Stimulated activated CD8-positive, alpha-beta memory T cell treated with anti-CD3 and anti-CD28 coated beads, Interleukin-15, amount 100 ng/mL, for 1 hour (primary cell): ENCODE measurements at regions not wholly inside any gene's neighbourhood (a gene's known extent, or its start where the extent isn't known, plus 50 kb on each side); places are given as distances from the start of the nearest gene placed in this dataset.
"Not testable (repeated sequence)": the region's sequence is repeated elsewhere in the genome, so short reads cannot be mapped to it uniquely, and the experiment has no call there.

Experiments used
- DNase-seq: peaks from one replicate; pipeline ENCODE4 v3.0.0-alpha.2; 2020; ENCODE audit warnings: low read depth

- no peak for DNase-seq
Measured at GRCh38 chr21:38114717-38115333, 142.0 kb upstream of the KCNJ15 start.

DNA sequence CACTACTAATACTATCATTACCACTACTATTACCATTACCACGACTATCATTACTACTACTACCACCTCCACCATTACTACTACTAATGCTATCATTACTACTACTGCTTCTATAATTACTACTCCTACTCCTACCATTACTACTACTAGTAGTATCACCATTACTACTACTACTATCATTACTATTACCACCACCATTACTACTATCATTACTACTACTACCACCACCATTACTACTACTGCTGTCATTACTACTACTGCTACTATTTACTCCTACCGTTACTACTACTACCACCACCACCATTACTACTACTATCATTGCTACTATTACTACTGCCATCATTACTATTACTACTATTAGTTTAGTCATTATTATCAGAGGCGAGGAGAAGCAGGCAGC lies 140.9 kb upstream of the KCNJ15 start:
- DNase-seq: no peak

DNA sequence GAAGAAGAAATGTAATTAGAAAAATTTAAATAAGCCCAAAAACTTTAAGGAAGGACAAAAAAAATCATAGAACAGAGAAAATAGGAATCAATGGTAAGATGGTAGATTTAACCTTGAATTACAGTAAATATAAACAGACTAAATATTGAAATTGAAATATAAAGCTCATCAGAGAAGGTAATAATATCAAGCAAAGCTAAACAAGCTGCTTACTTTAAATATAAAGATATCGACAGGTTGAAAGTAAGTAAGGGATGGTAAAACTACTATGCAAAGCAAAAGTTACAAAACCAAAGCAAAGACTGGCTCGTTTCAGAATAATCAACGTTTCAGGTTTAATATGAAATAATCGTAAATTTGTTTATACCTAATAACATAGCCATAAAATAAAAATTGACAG lies 137.0 kb upstream of the KCNJ15 start:
- DNase-seq: no peak

- not testable (repeated sequence) for DNase-seq
Measured at GRCh38 chr21:38120679-38120983, 136.2 kb upstream of the KCNJ15 start.

DNA sequence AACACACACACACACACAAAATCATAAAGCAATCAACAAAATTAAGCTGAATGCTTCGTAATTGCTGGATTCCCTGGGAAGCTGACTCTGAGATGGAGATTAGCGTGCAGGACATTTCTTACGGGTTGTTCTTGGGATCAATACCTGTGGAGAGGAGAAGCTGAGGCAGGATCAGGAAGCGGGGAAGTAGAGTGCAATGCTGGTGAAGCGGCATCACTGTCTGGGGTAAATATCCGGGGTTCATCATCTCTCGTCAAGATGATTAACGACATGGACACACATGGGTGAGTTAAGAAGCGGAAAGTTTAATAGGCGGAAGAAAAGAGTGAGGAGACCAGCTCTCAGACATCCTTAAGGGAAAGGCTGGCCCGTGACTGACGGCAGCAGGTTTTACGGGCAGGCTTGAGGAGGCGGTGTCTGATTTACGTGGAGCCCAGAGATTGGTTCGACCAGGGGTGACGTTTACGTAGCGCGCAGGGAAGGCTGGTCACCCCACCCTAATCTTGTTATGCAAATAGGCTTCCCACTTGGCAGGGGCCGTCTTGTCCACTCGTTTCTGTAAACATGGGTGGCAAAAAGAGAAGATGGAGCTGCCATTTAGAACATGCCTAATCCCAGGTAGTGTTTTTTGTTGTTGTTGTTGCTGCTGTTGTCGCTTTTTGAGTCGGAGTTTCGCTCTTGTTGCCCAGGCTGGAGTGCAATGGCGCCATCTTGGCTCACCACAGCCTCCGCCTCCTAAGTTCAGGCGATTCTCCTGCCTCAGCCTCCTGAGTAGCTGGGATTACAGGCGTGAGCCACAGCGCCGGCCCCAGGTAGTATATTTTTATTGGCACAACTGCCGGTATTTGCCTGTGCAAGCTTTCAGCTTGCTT lies 135.6 kb upstream of the KCNJ15 start:
- DNase-seq: no peak

GRCh38 chr21:38121888-38122720 lies 134.7 kb upstream of the KCNJ15 start:
- DNase-seq: no peak

- DNase-seq: no peak
Measured at GRCh38 chr21:38123626-38124025, 133.2 kb upstream of the KCNJ15 start.

GRCh38 chr21:38126666-38127303 lies 130.0 kb upstream of the KCNJ15 start:
- peak; percentile 14 for DNase-seq

GRCh38 chr21:38129711-38130110 lies 127.1 kb upstream of the KCNJ15 start:
- no peak for DNase-seq

- no peak for DNase-seq
Measured at GRCh38 chr21:38133240-38133639, 123.6 kb upstream of the KCNJ15 start.

GRCh38 chr21:38134084-38134873 lies 122.5 kb upstream of the KCNJ15 start:
- no peak for DNase-seq

DNA sequence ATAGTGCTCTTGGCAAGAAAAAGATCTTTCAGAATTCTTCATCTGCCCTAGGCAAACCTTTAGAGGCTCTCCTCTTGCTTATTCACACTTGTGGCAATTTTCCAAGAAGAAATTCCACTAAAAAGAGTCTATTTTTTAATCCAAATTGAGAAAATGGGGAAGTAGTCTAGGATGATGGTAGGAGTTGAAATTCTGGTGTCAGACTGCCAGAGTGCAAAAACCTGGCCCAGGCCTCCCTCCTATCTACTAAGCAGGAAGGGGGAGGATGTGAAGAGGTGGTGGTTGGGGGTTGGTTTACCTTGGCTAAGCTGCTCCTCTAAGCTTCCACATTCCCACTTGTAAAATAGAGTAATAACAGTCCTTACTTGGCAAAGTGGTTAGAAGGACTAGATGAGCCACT lies 120.6 kb upstream of the KCNJ15 start:
- no peak for DNase-seq

DNA sequence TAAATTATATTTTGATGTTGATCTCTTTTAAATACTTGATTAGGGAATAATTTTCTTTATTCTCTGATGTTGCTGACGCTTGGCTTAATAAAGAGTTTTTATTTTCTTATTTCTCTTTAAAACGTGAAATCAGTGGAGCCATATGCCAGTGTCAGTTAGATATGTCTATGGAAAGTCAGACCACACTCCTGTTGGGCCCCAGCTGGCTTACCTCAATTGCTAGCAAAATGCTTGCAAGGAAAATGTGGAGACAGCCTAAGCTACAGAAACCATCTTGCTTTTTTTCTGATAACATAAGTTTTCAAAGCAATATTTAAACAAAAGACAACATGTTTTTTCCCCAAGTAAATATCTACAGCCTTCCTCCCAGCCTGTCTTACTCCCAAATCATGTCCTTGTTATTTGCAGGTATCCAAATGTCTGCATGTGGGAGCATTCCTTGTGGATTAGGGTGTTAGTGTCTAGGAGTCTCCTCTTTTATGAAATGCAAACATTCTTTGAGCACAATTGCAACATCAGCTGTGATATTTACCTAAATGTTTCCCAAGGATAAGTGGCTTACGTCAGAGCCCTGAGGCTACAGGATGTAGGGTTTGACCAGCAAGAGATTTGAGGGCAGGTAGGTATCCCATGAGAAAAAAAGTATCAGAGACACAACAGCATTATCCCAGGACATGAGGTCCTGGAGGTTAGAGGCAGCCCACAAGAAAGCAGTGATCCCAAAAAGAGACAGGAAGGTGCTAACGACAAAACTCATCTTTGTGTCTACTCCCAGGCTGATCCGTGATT lies 117.2 kb upstream of the KCNJ15 start:
- DNase-seq: no peak

DNA sequence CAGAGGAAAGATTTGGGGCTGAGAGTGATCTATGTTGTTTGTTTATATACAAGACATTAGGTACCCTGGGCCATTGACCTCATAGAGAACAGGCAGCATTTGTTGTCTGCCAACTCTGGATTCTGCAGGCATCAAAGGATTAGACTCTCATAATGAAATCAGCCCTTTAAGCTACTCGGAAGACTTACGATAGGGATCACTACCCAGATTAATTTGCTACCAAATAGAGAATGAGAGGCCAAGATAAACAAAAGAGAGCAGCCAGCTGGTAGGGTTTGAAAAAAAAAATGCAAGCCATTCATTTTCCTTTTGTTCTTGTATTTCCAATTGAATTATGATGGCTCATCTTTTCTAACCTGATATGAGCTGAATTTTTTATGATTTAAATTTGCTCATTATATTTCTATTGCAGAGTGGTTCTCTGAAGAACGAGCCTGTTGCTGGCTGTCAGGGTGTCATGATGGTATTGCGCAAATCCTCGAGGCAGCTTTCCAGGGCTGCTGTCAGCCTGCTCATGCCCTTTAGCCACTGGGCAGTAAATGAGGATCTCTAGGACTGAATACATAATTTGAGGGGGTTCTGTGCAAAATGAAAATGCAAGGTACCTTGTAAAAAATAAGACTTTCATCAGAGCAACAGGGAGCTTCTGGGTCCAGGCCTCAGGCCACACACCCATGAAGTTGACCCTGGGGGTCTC lies 116.4 kb upstream of the KCNJ15 start:
- DNase-seq: no peak

- DNase-seq: no peak
Measured at GRCh38 chr21:38142224-38142623, 114.6 kb upstream of the KCNJ15 start.

GRCh38 chr21:38144193-38144592 lies 112.6 kb upstream of the KCNJ15 start:
- no peak for DNase-seq

- DNase-seq: no peak
Measured at GRCh38 chr21:38145104-38145503, 111.7 kb upstream of the KCNJ15 start.

DNA sequence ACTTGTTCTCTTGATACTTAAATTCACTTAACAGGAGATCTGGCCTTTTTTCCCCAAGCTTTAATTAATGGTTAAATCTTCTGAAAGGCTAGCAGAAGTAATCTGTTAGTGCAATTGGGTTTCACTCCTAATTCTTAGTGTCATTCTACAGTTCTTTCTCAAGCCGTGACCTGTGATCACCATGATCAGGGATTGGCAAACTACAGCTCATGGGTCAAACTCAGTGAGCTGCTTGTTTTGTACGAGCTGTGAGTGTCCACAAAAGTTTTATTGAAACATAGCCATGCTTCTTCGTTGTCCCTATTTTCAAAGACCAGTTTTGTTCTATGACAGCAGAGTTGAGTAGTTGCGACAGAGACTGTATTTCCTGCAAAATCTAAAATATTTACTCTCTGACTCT lies 109.4 kb upstream of the KCNJ15 start:
- no peak for DNase-seq

- DNase-seq: no peak
Measured at GRCh38 chr21:38148046-38148445, 108.7 kb upstream of the KCNJ15 start.

- DNase-seq: no peak
Measured at GRCh38 chr21:38151021-38151645, 105.7 kb upstream of the KCNJ15 start.
